ENCODE measurements at regions not wholly inside any gene's neighbourhood (a gene's known extent, or its start where the extent isn't known, plus 50 kb on each side); places are given as distances from the start of the nearest gene placed in this dataset.

- DNase-seq, result no peak
Measured at GRCh38 chr3:5431146-5431545, 243.6 kb downstream of the EDEM1 start.

DNA sequence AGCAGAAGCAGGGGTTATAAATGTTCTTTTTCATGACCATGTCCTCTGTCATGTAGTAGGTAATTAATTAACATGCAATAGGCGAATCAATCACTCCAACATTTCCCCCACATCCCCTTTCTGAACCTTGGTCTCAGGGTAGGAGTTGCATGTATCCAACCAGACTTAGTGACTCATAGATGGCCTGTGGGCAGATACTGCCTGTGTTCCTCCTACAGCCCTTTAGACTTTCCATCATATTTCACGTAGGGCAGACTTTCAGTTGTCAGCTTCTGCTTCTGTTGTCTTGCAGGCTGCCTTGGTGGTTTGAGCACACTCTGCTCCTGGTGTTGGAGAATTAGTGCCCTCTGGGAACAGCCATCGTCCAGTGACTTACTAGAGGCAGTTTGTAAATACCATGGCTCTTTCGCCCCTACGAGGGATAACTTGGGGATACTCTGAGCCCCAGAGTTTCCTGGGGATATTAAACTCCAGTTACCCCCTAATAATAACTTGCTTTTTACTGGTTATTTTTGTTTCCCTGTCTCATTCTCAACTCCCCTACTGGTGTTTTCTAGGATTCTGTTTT, 244.4 kb downstream of the EDEM1 start:
- no peak for DNase-seq

DNA sequence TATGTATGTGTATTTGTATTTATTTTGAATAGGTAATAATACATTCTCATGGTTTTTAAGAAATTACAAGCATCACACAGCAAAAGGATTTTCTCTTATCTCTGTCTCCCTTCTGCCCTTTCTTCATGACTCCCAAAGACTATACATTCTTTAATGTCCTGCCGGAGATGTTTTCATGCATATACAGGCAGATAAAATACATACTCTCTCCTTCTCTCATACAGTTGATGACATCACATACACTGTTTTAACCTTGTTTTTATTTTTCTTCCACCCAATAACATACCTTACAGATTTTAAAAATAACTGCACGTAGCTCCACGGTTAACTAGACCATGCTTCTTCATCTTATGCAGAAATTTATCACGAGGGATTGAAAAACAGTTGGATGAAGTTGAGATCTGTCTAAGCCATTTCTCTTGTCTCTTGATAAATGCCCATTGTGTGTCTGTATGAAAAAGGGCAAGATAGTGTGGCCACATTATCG, 249.8 kb downstream of the EDEM1 start:
- no peak for DNase-seq

GRCh38 chr3:5437783-5438323, 250.3 kb downstream of the EDEM1 start:
- no peak for DNase-seq

GRCh38 chr3:5441401-5441800, 253.9 kb downstream of the EDEM1 start:
- no peak for DNase-seq

DNA sequence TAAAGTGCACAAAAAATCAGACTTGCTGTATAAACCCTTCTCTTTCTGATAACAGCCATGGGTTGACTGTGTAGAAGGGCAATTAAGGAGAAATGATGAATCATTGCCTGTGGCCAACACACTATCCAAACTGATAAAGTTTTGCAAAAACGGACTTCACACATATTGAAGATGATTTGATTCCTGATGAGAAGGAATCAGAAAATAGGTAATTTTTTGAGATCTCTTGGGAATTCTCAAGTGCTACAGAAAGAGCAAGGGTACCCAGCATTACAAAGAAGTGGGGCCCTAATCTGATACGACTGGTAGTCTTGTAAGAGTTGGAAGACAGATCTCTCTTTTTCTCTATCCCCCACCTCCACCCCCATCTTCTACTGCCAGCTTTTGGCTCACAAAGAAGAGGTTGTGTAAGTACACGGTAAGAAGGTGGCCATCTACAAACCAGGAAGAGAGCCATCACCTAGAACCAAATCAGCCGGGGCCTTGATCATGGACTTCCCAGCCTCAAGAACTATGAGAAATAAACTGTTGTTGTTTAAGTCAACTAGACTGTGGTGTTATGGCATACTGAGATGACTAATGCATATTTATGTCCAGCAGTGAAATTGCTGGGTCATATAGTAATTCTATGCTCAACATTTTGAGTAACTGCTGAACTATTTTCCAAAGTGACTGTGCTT, 254.7 kb downstream of the EDEM1 start:
- no peak for DNase-seq

DNA sequence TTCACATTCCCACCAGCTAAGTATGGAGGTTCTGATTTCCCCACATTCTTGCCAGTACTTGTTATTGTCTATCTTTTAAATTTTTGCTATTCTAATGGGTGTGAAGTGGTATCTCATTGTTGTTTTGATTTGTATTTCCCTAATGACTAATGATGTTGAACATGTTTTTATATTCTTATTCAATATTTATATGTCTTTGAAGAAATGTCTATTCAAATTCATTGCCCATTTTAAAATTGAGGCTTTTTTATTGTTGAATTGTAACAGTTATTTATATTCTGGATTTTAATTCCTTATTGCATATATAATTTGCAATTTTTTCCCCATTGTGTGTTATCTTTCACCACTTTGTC, 255.3 kb downstream of the EDEM1 start:
- no peak for DNase-seq

DNA sequence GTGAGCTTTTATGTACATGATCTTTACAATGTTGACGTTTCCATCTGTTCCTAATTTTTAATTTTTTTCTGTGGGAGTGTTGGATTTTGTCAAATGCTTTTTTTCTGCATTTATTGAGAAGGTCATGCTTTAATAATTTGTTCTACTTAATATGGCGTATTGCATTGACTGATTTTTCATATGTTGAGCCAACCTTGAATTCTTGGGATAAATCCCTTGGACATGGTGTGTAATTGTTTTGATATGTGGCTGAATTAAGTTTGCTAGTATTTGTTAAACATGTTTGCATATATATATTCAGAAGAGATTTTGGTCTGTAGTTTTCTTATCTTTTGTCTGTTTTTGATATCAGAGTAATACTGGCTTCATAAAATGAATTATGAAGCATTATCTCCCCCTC, 256.7 kb downstream of the EDEM1 start:
- no peak for DNase-seq

DNA sequence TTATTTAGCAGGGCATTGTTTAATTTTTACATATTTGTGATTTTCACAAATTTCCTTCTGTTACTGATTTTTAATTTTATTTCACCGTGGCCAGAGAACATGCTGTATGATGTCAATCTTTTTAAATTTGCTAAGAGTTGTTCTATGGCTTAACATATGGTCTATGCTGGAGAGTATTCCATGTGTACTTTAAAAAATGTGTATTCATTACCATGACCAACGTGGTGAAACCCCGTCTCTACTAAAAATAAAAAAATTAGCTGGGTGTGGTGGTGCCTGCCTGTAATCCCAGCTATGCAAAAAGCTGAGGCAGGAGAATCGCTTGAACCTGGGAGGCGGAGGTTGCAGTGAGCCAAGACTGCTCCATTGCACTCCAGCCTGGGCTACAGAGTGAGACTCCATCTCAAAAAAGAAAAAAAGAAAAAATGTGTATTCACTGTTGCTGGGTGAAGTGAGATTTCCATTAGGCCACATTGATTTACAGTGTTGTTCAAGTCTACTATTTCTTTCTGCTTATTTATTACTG, 258.2 kb downstream of the EDEM1 start:
- no peak for DNase-seq

DNA sequence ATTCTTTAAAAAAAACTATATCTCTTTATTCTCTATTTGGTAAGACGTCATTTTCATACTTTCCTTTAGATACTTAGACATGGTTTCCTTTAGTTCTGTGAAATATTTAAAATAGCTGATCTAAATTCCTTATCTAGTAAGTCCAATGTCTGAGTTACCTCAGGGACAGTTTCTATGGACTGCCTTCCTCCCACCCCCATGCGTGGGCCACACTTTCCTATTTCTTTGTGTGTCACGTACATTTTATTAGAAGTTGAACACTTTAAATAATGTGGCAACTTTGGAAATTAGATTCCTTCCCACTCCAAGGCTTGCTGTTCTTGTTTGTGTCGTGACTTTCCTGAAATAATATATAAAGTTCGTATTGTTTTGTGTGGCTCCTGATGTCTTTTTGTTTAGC, 260.7 kb downstream of the EDEM1 start:
- DNase-seq, result no peak

DNA sequence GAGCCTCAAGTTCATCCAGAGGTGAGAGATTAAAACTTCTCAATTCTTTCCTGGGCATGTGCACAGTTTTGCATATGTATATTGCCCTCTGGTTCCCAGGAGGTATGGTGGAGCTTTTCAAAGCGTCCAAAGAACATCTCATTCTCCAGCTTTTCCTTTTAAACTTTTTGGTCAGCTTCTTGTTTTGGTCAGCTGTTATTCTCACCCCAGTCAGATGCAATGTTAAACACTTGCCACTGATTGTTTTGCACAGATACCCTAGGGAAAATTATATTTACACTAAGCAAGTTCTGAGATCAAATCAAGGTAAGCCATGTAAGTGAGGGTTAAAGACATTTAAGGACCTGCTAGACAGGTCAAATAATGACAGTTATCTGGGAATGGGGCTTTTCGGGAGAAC, 261.3 kb downstream of the EDEM1 start:
- no peak for DNase-seq

DNA sequence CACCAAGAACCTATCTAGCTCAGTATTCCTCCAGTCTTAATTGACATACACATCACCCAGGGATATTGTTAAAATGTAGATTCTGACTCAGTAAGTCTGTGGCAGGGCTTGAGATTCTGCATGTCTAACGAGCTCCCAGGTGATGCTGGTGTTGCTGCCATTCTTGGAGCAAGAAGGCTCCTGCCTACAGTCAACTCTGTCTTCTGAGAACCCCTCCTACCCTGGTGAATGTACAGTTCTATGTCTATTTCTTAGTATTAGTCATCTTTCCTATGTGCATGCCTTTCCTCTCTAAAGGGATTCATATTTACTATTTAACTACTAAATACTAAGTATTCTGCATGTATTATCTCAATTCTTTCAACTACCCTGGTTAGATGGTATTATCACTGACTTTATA, 268.7 kb downstream of the EDEM1 start:
- DNase-seq, result no peak

DNA sequence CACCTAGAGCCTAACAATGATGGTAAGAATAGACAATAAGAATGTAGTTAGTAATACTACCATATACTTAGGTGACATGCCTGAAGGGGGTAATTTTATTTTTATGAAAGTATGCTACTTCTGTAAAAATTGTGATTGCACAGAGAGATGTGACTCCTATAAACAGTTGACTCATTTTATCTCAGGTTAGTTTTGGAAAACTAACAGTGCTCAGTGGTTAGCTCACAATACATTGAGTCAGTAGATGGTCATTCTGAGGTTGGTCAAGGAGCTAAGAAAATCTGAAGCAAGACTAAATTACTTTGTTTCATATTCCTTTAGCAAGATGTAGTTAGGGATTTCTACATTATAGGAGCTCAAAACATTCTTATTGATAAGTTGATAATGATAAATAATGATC, 271.0 kb downstream of the EDEM1 start:
- no peak for DNase-seq

DNA sequence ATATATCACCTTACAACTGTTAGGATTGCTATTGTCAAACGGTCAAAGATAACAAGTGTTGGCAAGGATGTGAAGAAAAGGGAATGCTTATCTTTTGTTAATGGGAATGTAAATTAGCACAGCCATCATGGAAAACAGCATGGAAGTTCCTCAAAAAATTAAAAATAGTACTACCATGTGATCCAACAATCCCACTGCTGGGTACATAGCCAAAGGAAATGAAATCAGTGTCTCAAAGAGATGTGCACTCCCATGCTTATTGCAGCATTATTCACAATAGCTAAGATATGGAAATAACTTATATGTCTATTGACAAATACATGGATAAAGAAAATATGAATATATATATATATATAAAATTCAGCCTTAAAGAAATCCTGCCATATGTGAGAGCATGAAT, 274.6 kb downstream of the EDEM1 start:
- no peak for DNase-seq

- DNase-seq, result no peak
Measured at GRCh38 chr3:5463991-5464390, 276.5 kb downstream of the EDEM1 start.

- DNase-seq, result no peak
Measured at GRCh38 chr3:5464649-5465048, 277.1 kb downstream of the EDEM1 start.

DNA sequence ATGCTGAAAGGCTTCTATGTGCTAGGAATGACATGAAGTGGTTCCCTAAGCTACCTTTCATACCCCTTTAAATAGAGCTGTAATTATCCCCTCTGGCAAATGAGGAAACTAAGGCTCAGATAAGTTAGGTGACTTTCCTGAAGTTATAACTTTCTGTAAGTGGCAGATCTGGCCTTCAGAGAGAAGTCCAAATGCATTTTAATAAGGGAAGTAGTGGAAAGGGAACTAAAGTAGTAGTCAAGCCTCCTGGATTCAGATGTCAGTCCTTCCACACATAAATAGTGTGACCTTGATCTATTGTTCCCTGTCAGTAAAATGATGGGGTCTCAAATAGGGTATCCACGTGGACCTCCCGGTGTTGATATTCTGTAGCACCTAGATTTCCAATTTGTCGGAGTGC, 277.7 kb downstream of the EDEM1 start:
- no peak for DNase-seq

DNA sequence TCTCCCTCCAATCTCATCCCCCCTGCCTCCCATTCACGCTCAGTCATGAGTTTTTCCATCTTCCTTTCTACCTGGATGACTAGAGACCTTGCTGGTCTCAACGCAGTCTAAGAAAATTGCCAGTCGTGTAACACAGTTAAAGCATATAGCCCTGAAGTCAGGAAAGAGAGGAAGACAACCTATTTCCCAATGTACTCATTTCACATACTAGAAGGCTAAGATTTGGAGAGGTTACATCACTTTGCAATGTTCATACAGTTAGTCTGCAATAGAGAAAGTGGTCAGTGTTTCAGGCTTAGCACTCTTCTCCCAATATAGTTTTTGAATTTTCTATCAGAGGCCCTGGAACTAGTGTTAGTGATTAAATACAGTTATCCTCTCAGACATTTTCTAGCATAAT, 278.6 kb downstream of the EDEM1 start:
- DNase-seq, result no peak

- DNase-seq, result no peak
Measured at GRCh38 chr3:5466717-5467116, 279.2 kb downstream of the EDEM1 start.

GRCh38 chr3:5473471-5473870, 286.0 kb downstream of the EDEM1 start:
- DNase-seq, result no peak

- no peak for DNase-seq
Measured at GRCh38 chr3:5476403-5476802, 288.9 kb downstream of the EDEM1 start.

GRCh38 chr3:5479229-5479799, 291.8 kb downstream of the EDEM1 start:
- no peak for DNase-seq

DNA sequence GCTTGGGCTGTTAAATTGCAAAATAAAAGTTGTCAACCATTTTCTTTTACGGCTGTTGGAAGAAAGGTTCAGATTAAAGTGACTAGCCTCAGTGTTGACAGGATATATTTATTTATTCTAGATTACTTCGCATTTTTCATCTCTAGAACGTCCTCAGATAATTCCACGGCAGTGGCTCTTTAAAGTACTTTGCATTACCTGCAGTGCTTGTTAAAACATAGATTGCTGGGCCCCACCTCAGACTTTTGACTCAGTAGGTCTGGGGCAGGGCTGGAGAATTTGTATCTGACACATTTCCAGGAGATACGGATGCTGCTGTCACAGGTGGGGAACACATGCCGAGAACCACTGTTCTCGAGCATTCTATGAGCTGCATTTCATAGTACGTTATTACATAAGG, 292.7 kb downstream of the EDEM1 start:
- no peak for DNase-seq

DNA sequence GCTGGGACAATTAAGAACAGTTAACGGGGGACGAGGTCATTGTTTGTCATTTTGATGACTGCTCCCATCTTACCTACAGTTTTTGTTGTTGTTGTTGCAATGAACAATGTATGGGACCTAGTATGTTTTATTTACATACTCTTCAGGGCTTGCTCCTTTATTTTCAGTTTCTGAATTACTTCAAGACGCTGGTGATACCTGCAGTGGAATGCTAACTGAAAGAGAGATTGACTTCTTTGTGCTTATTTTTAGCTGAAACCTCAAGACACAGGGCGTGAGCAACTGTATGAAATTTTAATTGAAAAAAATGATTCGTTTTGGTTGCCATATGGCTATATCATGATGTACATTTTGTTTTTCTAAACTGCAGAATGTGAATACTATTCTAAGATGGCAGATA, 297.9 kb downstream of the EDEM1 start:
- no peak for DNase-seq

Data from activated CD8-positive, alpha-beta memory T cell treated with anti-CD3 and anti-CD28 coated beads, Interleukin-2, amount 50 U/mL, for 48 hours (primary cell).